ENCODE measurements at regions not wholly inside any gene's neighbourhood (a gene's known extent, or its start where the extent isn't known, plus 50 kb on each side); places are given as distances from the start of the nearest gene placed in this dataset.
"Not testable (repeated sequence)": the region's sequence is repeated elsewhere in the genome, so short reads cannot be mapped to it uniquely, and the experiment has no call there.

GRCh38 chr17:64790193-64790592 is 128.1 kb upstream of the SMURF2 start:
- H3K27ac ChIP-seq (ENCODE audit: low read length); DNase-seq (ENCODE audit: low read depth, low spot score); H3K4me3 ChIP-seq (ENCODE audit: low read depth in 2 of 2, low read length in 2 of 2); POLR2A ChIA-PET; H3K36me3 ChIP-seq (ENCODE audit: control insufficient read depth, insufficient read depth, low read length); H3K9me3 ChIP-seq (ENCODE audit: control insufficient read depth, insufficient read depth, low read depth, low read length); CTCF ChIA-PET; BruUV-seq (replicated peaks); in situ Hi-C loops (cut with HindIII; ENCODE audit: low pct_unique_long_range_greater_than_20kb, low sequenced_read_pairs); ATAC-seq; H3K27me3 ChIP-seq (ENCODE audit: control insufficient read depth, insufficient read depth, low read length); intact Hi-C loops (cut with micrococcal nuclease; ENCODE audit: unreplicated experiment); H3K4me1 ChIP-seq (ENCODE audit: control insufficient read depth, insufficient read depth, low read length): not testable (repeated sequence)

GRCh38 chr17:64789061-64789445 is 126.9 kb upstream of the SMURF2 start:
- H3K27ac ChIP-seq (ENCODE audit: low read length); in situ Hi-C loops (cut with HindIII; ENCODE audit: low pct_unique_long_range_greater_than_20kb, low sequenced_read_pairs); H3K27me3 ChIP-seq (ENCODE audit: control insufficient read depth, insufficient read depth, low read length); CTCF ChIA-PET; ATAC-seq; POLR2A ChIA-PET; H3K36me3 ChIP-seq (ENCODE audit: control insufficient read depth, insufficient read depth, low read length); BruUV-seq (replicated peaks); intact Hi-C loops (cut with micrococcal nuclease; ENCODE audit: unreplicated experiment); DNase-seq (ENCODE audit: low read depth, low spot score); H3K4me3 ChIP-seq (ENCODE audit: low read depth in 2 of 2, low read length in 2 of 2); H3K9me3 ChIP-seq (ENCODE audit: control insufficient read depth, insufficient read depth, low read depth, low read length); H3K4me1 ChIP-seq (ENCODE audit: control insufficient read depth, insufficient read depth, low read length): not testable (repeated sequence)

GRCh38 chr17:64788286-64789060 is 126.4 kb upstream of the SMURF2 start:
- DNase-seq (ENCODE audit: low read depth, low spot score) (no peak), ATAC-seq (no peak)
- in situ Hi-C loops (cut with HindIII; ENCODE audit: low pct_unique_long_range_greater_than_20kb, low sequenced_read_pairs) = no loop called here

More at GRCh38 chr17:64788286-64789060, 126.4 kb upstream of the SMURF2 start:
- Histone ChIP-seq H3K27ac (ENCODE audit: low read length) (no peak overlapping the region), H3K9me3 (ENCODE audit: control insufficient read depth, insufficient read depth, low read depth, low read length) (no peaks in the 10 kb centered on the region), H3K4me1 (ENCODE audit: control insufficient read depth, insufficient read depth, low read length) (no peaks in the 10 kb centered on the region), H3K4me3 (ENCODE audit: low read depth in 2 of 2, low read length in 2 of 2) (no peak overlapping the region), H3K27me3 (ENCODE audit: control insufficient read depth, insufficient read depth, low read length) (no peaks in the 10 kb centered on the region), H3K36me3 (ENCODE audit: control insufficient read depth, insufficient read depth, low read length) (no peaks in the 10 kb centered on the region)
- TF ChIP-seq SIN3A (IDR thresholded peaks at IDR 0.05; ENCODE audit: borderline replicate concordance, insufficient read depth, low read depth, low read length) (no peak), CTCF (IDR thresholded peaks at IDR 0.05) (no peak), REST (IDR thresholded peaks at IDR 0.05; ENCODE audit: insufficient read depth in 1 of 2, low read depth in 2 of 2, low read length in 1 of 2) (no peak), POLR2AphosphoS5 (IDR thresholded peaks at IDR 0.05; ENCODE audit: low read depth, low read length) (no peak), TCF7L2 (IDR thresholded peaks at IDR 0.05; ENCODE audit: low read depth, low read length) (no peak)
- BruUV-seq (replicated peaks) = no TSS peak
- intact Hi-C loops (cut with micrococcal nuclease; ENCODE audit: unreplicated experiment) = no loop called here
- POLR2A ChIA-PET = no interaction called here
- CTCF ChIA-PET = no interaction called here

Measured in Panc1 (cell line).